HepG2 (cell line): ENCODE measurements at regions not wholly inside any gene's neighbourhood (a gene's known extent, or its start where the extent isn't known, plus 50 kb on each side); places are given as distances from the start of the nearest gene placed in this dataset.

Source experiments
- ATAC-seq: fragments of 200-7000 bp; cut with Tn5 transposase; 3 replicates; pipeline ENCODE4 v1.9.1; 2020; ENCODE audit warnings: mild to moderate bottlenecking, moderate library complexity
- BruUV-seq: library from RNA; stranded (reverse); fragments of 400-500 nt; replicated peaks from 2 replicates; lab custom pipeline; 2021; lab: Mats Ljungman, UMichigan
- CTCF ChIA-PET: fragments of 300-600 bp; formaldehyde crosslinking; extraction: SDS; loops from one replicate; lab custom pipeline; 2021; ENCODE audit warnings: low total read pairs, inconsistent platforms, low intra/inter-chr PET ratio; lab: Yijun Ruan, JAX
- POLR2A ChIA-PET: fragments of 350-600 bp; sonication (Branson Sonifier 250); formaldehyde crosslinking; loops from one replicate; lab custom pipeline; 2020; ENCODE audit warnings: antibody characterized with exemption, inconsistent platforms; lab: Yijun Ruan, JAX
- DNase-seq: peaks from one replicate; pipeline ENCODE4 v3.0.0-alpha.2; 2015; ENCODE audit warnings: low spot score
- FAIRE-seq: peaks from 3 replicates; lab custom pipeline; 2011; peaks lifted over from hg19 to GRCh38; lab: Jason Lieb, UNC
- H2AFZ ChIP-seq: one replicate; pipeline ENCODE4 v1.6.1; 2011; ENCODE audit warnings: low read length, inconsistent platforms
- H3K27ac ChIP-seq: fragments of 300-600 bp; 3 replicates; pipeline ENCODE4 v1.8.0; 2011; ENCODE audit warnings: mixed run types, mild to moderate bottlenecking, mixed read lengths, low read length, inconsistent platforms; ENCODE audit not compliant: insufficient read depth; ENCODE audit errors: extremely low read length
- H3K27me3 ChIP-seq, 2 experiments: fragments of 200-600 bp in 1 of 2; 2 replicates in 1 of 2; 3 replicates in 1 of 2; pipeline versions ENCODE4 v1.6.0 to v1.8.0; 2011; ENCODE audit warnings: low read length in 2 of 2, mild to moderate bottlenecking in 2 of 2, moderate library complexity in 2 of 2, inconsistent platforms in 1 of 2; ENCODE audit not compliant: insufficient read depth in 2 of 2, control insufficient read depth in 1 of 2
- H3K36me3 ChIP-seq, 2 experiments: fragments of 200-600 bp in 1 of 2; replicated peaks in 1 of 2; 2 replicates in 1 of 2; 3 replicates in 1 of 2; pipeline versions ENCODE4 v1.5.1 to v1.8.0; 2011; ENCODE audit warnings: low read length in 2 of 2, inconsistent platforms in 1 of 2; ENCODE audit not compliant: insufficient read depth in 2 of 2, control insufficient read depth in 1 of 2
- H3K4me1 ChIP-seq: 2 replicates; pipeline ENCODE4 v1.5.1; 2012; ENCODE audit warnings: low read length, inconsistent platforms; ENCODE audit not compliant: insufficient read depth
- H3K4me2 ChIP-seq: 2 replicates; pipeline ENCODE4 v1.6.0; 2011; ENCODE audit warnings: low read depth, low read length, inconsistent platforms
- H3K4me3 ChIP-seq, 3 experiments: fragments of 200-600 bp in 1 of 3; sonication (generic), shearing (Covaris generic) in 1 of 3; replicated peaks in 1 of 3; 2 replicates each; pipeline ENCODE4 v1.5.1; 2011 to 2016; ENCODE audit warnings: low read length in 3 of 3, inconsistent platforms in 2 of 3, low read depth in 2 of 3, mild to moderate bottlenecking in 2 of 3, control low read depth in 1 of 3, mixed read lengths in 1 of 3; ENCODE audit not compliant: insufficient read depth in 1 of 3
- H3K79me2 ChIP-seq: one replicate; pipeline ENCODE4 v1.6.1; 2011; ENCODE audit warnings: low read length, inconsistent platforms; ENCODE audit not compliant: insufficient read depth
- H3K9ac ChIP-seq: 2 replicates; pipeline ENCODE4 v1.6.0; 2011; ENCODE audit warnings: mild to moderate bottlenecking, low read depth, low read length, inconsistent platforms; ENCODE audit not compliant: insufficient read depth
- H3K9me3 ChIP-seq: 2 replicates; pipeline ENCODE4 v1.5.1; 2012; ENCODE audit warnings: mild to moderate bottlenecking, low read length
- H4K20me1 ChIP-seq: 2 replicates; pipeline ENCODE4 v1.6.0; 2011; ENCODE audit warnings: inconsistent platforms, mild to moderate bottlenecking, low read length, moderate library complexity; ENCODE audit not compliant: insufficient read depth
- ELF1 ChIP-seq: sonication (generic); formaldehyde crosslinking; IDR thresholded peaks from 2 replicates; pipeline ENCODE4 v1.4.0; 2020; ENCODE audit warnings: missing genetic modification reagents
- ELF3 ChIP-seq: IDR thresholded peaks from 2 replicates; pipeline ENCODE4 v1.6.1; 2016; ENCODE audit warnings: missing genetic modification reagents, missing compliant biosample characterization
- FOXP1 ChIP-seq, 2 experiments: fragments of 450-650 bp in 1 of 2; IDR thresholded peaks; 2 replicates each; pipeline ENCODE4 v1.6.1; 2017 to 2018; ENCODE audit warnings: antibody characterized with exemption in 1 of 2
- KDM2A ChIP-seq: sonication (generic); formaldehyde crosslinking; IDR thresholded peaks from 2 replicates; pipeline ENCODE4 v1.4.0; 2020; ENCODE audit warnings: low read depth, missing genetic modification reagents, borderline replicate concordance
- NFE2L1 ChIP-seq: sonication (generic); formaldehyde crosslinking; IDR thresholded peaks from 2 replicates; pipeline ENCODE4 v1.4.0; 2020; ENCODE audit warnings: missing genetic modification reagents, mild to moderate bottlenecking, borderline replicate concordance
- NR2F6 ChIP-seq, 2 experiments: IDR thresholded peaks; 2 replicates each; pipeline ENCODE4 v1.6.1; 2016; ENCODE audit warnings: antibody characterized with exemption in 1 of 2, mild to moderate bottlenecking in 1 of 2
- PAX8 ChIP-seq: sonication (generic); formaldehyde crosslinking; IDR thresholded peaks from 2 replicates; pipeline ENCODE4 v1.8.0; 2022; ENCODE audit warnings: mild to moderate bottlenecking, missing genetic modification reagents, borderline replicate concordance
- PHF21A ChIP-seq: sonication (generic); formaldehyde crosslinking; IDR thresholded peaks from 2 replicates; pipeline ENCODE4 v1.5.0; 2020; ENCODE audit warnings: mild to moderate bottlenecking, missing genetic modification reagents
- POLR2AphosphoS2 ChIP-seq: IDR thresholded peaks from 2 replicates; pipeline ENCODE4 v1.6.1; 2011; ENCODE audit warnings: low read depth, low read length, improper control_type of control experiment
- ZBTB42 ChIP-seq: sonication (generic); formaldehyde crosslinking; IDR thresholded peaks from 2 replicates; pipeline ENCODE4 v1.5.0; 2020; ENCODE audit warnings: mild to moderate bottlenecking, missing genetic modification reagents
- ZZZ3 ChIP-seq: sonication (generic); formaldehyde crosslinking; IDR thresholded peaks from 2 replicates; pipeline ENCODE4 v1.4.0; 2020; ENCODE audit warnings: missing genetic modification reagents, mild to moderate bottlenecking, borderline replicate concordance
- WGBS: methylation state at CpG from one replicate; pipeline ENCODE4 v1.1.6; 2017; ENCODE audit warnings: low lambda C conversion rate; 5-methylcytosine and 5-hydroxymethylcytosine counted together
- in situ Hi-C: cut with HindIII; loops from 2 replicates; pipeline ENCODE4 v1.10.0; 2017; ENCODE audit warnings: low pct_unique_long_range_greater_than_20kb; ENCODE audit not compliant: extremely low pct_ligation_motif_present
- intact Hi-C: fragments of 100-400 bp; cut with micrococcal nuclease; formaldehyde crosslinking; loops from one replicate; pipeline ENCODE4 v1.10.0; 2022; ENCODE audit not compliant: unreplicated experiment
- TF ChIP-seq, protein P1 (sequence below): sonication (generic); formaldehyde crosslinking; IDR thresholded peaks from 2 replicates; pipeline ENCODE4 v1.8.1; 2023; ENCODE audit warnings: mild to moderate bottlenecking, moderate library complexity, missing genetic modification reagents
- TF ChIP-seq, protein P2 (sequence below): sonication (generic); formaldehyde crosslinking; IDR thresholded peaks from 2 replicates; pipeline ENCODE4 v1.8.0; 2022; ENCODE audit warnings: missing genetic modification reagents, mild to moderate bottlenecking, borderline replicate concordance
- TF ChIP-seq, protein P3 (sequence below): sonication (generic); formaldehyde crosslinking; IDR thresholded peaks from 2 replicates; pipeline ENCODE4 v1.4.0; 2020; ENCODE audit warnings: missing genetic modification reagents, mild to moderate bottlenecking, borderline replicate concordance

DNA sequence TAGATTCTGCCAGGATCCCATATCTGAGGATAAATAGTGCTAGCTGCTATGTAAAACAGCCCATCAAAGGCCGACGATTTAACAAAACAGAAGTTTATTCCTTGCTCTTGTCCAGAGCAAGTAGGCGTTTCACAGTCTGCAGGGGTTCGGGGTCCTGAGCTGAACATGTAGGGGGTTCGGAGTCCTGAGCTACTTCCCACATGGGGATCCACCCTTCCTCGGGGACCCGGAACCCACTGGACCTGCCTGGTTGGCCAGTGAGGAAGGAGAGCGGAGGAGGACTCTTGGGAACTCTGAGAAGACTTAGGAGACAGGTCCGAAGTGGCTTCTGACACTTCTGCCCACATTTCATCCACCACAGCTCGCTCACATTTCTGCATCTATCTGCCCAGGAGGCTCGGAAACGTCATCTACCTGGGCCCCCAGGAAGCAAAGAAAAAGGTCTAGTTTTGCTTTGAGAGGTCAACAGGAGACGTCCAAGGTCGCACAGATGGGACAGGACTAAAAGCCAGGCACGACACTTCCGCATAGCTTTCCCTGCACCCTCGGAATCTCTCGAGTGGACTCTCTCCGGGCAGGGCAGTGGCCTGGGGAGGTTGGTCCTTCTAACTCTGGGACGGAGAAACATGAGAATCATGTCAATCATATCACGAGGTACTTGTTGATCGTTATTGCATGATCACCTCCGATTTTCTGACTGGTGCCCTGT lies 86.4 kb downstream of the MICALL2 start:
- Histone ChIP-seq H3K4me2 (peak overlapping the region; percentile 40), H4K20me1 (no peaks in the 10 kb centered on the region), H3K4me1 (peaks cover 11% of the 10 kb centered on the region), H3K9ac (no peak overlapping the region), H3K79me2 (no peaks in the 10 kb centered on the region), H3K36me3 (no peaks in the 10 kb centered on the region), H3K9me3 (no peaks in the 10 kb centered on the region), H2AFZ (no peak overlapping the region), H3K27me3 (peaks cover 7 to 35% of the 10 kb centered on the region in 2 experiments; a peak in 4 of 5 replicates), H3K27ac (no peak overlapping the region), H3K4me3 (peak overlapping the region in 1 of 3 experiments; percentile 36; a peak in 2 of 6 replicates)
- intact Hi-C loops (no loop called here), in situ Hi-C loops (no loop called here)
- DNase-seq (peak; percentile 15), FAIRE-seq (no peak), ATAC-seq (no peak; the same call in 2 of the 3 replicates)
- ChIA-PET CTCF (no interaction called here), POLR2A (no interaction called here)
- no TSS peak for BruUV-seq
- no peak for TF ChIP-seq FOXP1 (IDR thresholded peaks at IDR 0.05)
- no peak for TF ChIP-seq FOXP1 (CRISPR knock-in tag; IDR thresholded peaks at IDR 0.05)
- TF ChIP-seq, protein P1, sequence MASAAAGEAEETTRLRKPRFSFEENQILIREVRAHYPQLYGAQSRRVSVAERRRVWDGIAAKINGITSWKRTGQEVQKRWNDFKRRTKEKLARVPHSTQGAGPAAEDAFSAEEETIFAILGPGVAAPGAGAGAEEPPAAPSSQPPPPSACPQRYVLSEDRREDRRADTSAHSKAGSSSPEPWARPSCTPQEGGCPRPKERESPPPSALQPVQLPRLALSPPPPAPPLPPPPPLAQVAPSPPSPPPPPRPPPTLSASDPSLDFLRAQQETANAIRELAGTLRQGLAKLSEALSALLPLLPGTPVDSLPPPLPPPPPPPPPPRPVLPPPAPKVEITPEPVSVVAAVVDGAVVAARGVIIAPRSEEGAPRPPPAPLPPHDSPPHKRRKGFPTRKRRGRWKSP (CRISPR knock-in tag): no peak
- TF ChIP-seq NFE2L1 (CRISPR knock-in tag): no peak
- TF ChIP-seq, protein P2, sequence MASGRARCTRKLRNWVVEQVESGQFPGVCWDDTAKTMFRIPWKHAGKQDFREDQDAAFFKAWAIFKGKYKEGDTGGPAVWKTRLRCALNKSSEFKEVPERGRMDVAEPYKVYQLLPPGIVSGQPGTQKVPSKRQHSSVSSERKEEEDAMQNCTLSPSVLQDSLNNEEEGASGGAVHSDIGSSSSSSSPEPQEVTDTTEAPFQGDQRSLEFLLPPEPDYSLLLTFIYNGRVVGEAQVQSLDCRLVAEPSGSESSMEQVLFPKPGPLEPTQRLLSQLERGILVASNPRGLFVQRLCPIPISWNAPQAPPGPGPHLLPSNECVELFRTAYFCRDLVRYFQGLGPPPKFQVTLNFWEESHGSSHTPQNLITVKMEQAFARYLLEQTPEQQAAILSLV (CRISPR knock-in tag): no peak
- TF ChIP-seq KDM2A (CRISPR knock-in tag): no peak
- peak; percentile 28; the same call in 1 of the 2 replicates for TF ChIP-seq ELF1 (CRISPR knock-in tag)
- no peak for TF ChIP-seq PAX8 (CRISPR knock-in tag)
- TF ChIP-seq ZBTB42 (CRISPR knock-in tag): no peak
- TF ChIP-seq NR2F6 (IDR thresholded peaks at IDR 0.05): peak; percentile 11; the same call in 1 of the 2 replicates
- TF ChIP-seq NR2F6 (CRISPR knock-in tag; IDR thresholded peaks at IDR 0.05): no peak
- TF ChIP-seq PHF21A (CRISPR knock-in tag): no peak
- TF ChIP-seq ELF3 (CRISPR knock-in tag): peak; percentile 57; the same call in 1 of the 2 replicates
- TF ChIP-seq, protein P3, sequence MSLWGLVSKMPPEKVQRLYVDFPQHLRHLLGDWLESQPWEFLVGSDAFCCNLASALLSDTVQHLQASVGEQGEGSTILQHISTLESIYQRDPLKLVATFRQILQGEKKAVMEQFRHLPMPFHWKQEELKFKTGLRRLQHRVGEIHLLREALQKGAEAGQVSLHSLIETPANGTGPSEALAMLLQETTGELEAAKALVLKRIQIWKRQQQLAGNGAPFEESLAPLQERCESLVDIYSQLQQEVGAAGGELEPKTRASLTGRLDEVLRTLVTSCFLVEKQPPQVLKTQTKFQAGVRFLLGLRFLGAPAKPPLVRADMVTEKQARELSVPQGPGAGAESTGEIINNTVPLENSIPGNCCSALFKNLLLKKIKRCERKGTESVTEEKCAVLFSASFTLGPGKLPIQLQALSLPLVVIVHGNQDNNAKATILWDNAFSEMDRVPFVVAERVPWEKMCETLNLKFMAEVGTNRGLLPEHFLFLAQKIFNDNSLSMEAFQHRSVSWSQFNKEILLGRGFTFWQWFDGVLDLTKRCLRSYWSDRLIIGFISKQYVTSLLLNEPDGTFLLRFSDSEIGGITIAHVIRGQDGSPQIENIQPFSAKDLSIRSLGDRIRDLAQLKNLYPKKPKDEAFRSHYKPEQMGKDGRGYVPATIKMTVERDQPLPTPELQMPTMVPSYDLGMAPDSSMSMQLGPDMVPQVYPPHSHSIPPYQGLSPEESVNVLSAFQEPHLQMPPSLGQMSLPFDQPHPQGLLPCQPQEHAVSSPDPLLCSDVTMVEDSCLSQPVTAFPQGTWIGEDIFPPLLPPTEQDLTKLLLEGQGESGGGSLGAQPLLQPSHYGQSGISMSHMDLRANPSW (CRISPR knock-in tag): no peak
- TF ChIP-seq POLR2AphosphoS2: no peak
- TF ChIP-seq ZZZ3 (CRISPR knock-in tag): no peak
- WGBS: 12% methylated on average over 15 of the region's 23 CpGs
